Keratinocyte (primary cell): ENCODE measurements at regions not wholly inside any gene's neighbourhood (a gene's known extent, or its start where the extent isn't known, plus 50 kb on each side); places are given as distances from the start of the nearest gene placed in this dataset.

Source experiments
- DNase-seq: peaks from one replicate; pipeline ENCODE4 v3.0.0-alpha.2; 2011; ENCODE audit warnings: low read depth, missing footprints, low spot score
- FAIRE-seq: peaks from 2 replicates; lab custom pipeline; 2011; peaks lifted over from hg19 to GRCh38; lab: Jason Lieb, UNC
- H2AFZ ChIP-seq: 2 replicates; pipeline ENCODE4 v1.6.0; 2012; ENCODE audit warnings: low read length, control low read depth, inconsistent platforms; ENCODE audit not compliant: control insufficient read depth
- H3K27ac ChIP-seq: 2 replicates; pipeline ENCODE4 v1.5.1; 2011; ENCODE audit warnings: low read length; ENCODE audit not compliant: control insufficient read depth, insufficient read depth
- H3K27me3 ChIP-seq: 3 replicates; pipeline ENCODE4 v1.6.0; 2011; ENCODE audit warnings: low read length; ENCODE audit not compliant: control insufficient read depth, insufficient read depth; ENCODE audit errors: extremely low read depth
- H3K36me3 ChIP-seq, 2 experiments: 2 replicates in 1 of 2; 3 replicates in 1 of 2; pipeline ENCODE4 v1.5.1; 2011; ENCODE audit warnings: low read length in 2 of 2, mild to moderate bottlenecking in 1 of 2; ENCODE audit not compliant: control insufficient read depth in 2 of 2, insufficient read depth in 2 of 2; ENCODE audit errors: extremely low read depth in 1 of 2
- H3K4me1 ChIP-seq: 3 replicates; pipeline ENCODE4 v1.5.1; 2011; ENCODE audit warnings: low read length; ENCODE audit not compliant: control insufficient read depth, insufficient read depth; ENCODE audit errors: extremely low read depth
- H3K4me2 ChIP-seq: 3 replicates; pipeline ENCODE4 v1.6.0; 2011; ENCODE audit warnings: low read depth, low read length; ENCODE audit not compliant: control insufficient read depth, insufficient read depth; ENCODE audit errors: extremely low read depth
- H3K4me3 ChIP-seq, 3 experiments: fragments of 200-600 bp in 1 of 3; sonication (generic) in 1 of 3; 2 replicates in 2 of 3; 3 replicates in 1 of 3; pipeline ENCODE4 v1.5.1; 2011 to 2016; ENCODE audit warnings: low read length in 3 of 3, mild to moderate bottlenecking in 3 of 3, control low read depth in 2 of 3, inconsistent platforms in 1 of 3, low read depth in 1 of 3, mixed read lengths in 1 of 3, mixed run types in 1 of 3, moderate library complexity in 1 of 3; ENCODE audit not compliant: control insufficient read depth in 2 of 3, insufficient read depth in 2 of 3; ENCODE audit errors: extremely low read depth in 1 of 3
- H3K79me2 ChIP-seq: 2 replicates; pipeline ENCODE4 v1.6.0; 2012; ENCODE audit warnings: low read length; ENCODE audit not compliant: control insufficient read depth, insufficient read depth
- H3K9ac ChIP-seq: 3 replicates; pipeline ENCODE4 v1.6.0; 2011; ENCODE audit warnings: low read length; ENCODE audit not compliant: control insufficient read depth, insufficient read depth; ENCODE audit errors: extremely low read depth
- H3K9me1 ChIP-seq: 3 replicates; pipeline ENCODE4 v1.6.0; 2011; ENCODE audit warnings: low read length; ENCODE audit not compliant: control insufficient read depth, insufficient read depth; ENCODE audit errors: extremely low read depth
- H3K9me3 ChIP-seq: 2 replicates; pipeline ENCODE4 v1.5.1; 2012; ENCODE audit warnings: low read depth, low read length; ENCODE audit not compliant: control insufficient read depth
- H4K20me1 ChIP-seq: 3 replicates; pipeline ENCODE4 v1.6.0; 2011; ENCODE audit warnings: low read length; ENCODE audit not compliant: control insufficient read depth, insufficient read depth; ENCODE audit errors: extremely low read depth
- EZH2 ChIP-seq: IDR thresholded peaks from one replicate; pipeline ENCODE4 v1.6.1; 2012; ENCODE audit warnings: inconsistent platforms, mild to moderate bottlenecking, low read length, moderate library complexity
- dilution Hi-C: fragments of 300-500 bp; cut with MboI; formaldehyde crosslinking; loops from one replicate; pipeline ENCODE4 v1.7.0; 2020; ENCODE audit warnings: low sequenced_read_pairs; ENCODE audit not compliant: extremely low pct_ligation_motif_present
- TF ChIP-seq, protein P1 (sequence below), 3 experiments: IDR thresholded peaks in 1 of 3; conservative IDR thresholded peaks in 1 of 3; optimal IDR thresholded peaks in 1 of 3; 2 replicates in 2 of 3; 3 replicates in 1 of 3; pipeline versions ENCODE3 to v1.5.1; 2011; ENCODE audit warnings: low read length in 3 of 3, mild to moderate bottlenecking in 3 of 3, moderate library complexity in 2 of 3, control low read depth in 1 of 3, inconsistent platforms in 1 of 3; ENCODE audit not compliant: insufficient read depth in 2 of 3; ENCODE audit errors: extremely low read depth in 1 of 3

DNA sequence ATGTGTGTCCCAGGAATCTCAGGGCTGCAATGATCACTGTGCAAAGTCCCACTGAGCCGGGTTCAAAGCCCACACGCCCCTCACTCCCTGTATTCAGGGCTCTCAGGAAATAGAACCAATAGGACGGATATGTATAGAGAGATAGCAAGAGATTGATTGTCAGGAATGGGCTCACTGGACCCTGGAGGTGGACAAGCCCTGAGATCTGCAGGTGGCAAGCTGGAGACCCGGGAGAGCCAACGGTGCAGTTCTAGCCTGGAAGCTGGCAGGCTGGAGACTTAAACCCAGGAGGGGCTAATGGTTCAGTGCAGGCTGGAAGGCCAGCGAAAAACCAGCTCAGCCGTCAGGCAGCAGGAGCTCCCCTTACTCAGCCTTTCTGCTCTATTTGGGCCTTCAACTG lies 52.8 kb upstream of the ADRA2C start:
- peaks cover 7% of the 10 kb centered on the region for H3K27me3 ChIP-seq
- dilution Hi-C loops, result no loop called here
- TF ChIP-seq, protein P1, sequence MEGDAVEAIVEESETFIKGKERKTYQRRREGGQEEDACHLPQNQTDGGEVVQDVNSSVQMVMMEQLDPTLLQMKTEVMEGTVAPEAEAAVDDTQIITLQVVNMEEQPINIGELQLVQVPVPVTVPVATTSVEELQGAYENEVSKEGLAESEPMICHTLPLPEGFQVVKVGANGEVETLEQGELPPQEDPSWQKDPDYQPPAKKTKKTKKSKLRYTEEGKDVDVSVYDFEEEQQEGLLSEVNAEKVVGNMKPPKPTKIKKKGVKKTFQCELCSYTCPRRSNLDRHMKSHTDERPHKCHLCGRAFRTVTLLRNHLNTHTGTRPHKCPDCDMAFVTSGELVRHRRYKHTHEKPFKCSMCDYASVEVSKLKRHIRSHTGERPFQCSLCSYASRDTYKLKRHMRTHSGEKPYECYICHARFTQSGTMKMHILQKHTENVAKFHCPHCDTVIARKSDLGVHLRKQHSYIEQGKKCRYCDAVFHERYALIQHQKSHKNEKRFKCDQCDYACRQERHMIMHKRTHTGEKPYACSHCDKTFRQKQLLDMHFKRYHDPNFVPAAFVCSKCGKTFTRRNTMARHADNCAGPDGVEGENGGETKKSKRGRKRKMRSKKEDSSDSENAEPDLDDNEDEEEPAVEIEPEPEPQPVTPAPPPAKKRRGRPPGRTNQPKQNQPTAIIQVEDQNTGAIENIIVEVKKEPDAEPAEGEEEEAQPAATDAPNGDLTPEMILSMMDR (optimal IDR thresholded peaks at IDR 0.05 in 1 of 3, IDR thresholded peaks at IDR 0.05 in 1 of 3, conservative IDR thresholded peaks at IDR 0.05 in 1 of 3; ENCODE audit: extremely low read depth in 1 of 3, insufficient read depth in 2 of 3, low read length in 3 of 3), result no peak
- no peak for TF ChIP-seq EZH2
- H3K27ac ChIP-seq, result no peak overlapping the region
- H3K4me1 ChIP-seq, result no peaks in the 10 kb centered on the region
- no peaks in the 10 kb centered on the region for H3K36me3 ChIP-seq
- no peak for FAIRE-seq
- H3K9ac ChIP-seq, result no peak overlapping the region
- H3K9me3 ChIP-seq, result peaks cover 1% of the 10 kb centered on the region
- H3K4me2 ChIP-seq, result no peak overlapping the region
- H3K9me1 ChIP-seq, result no peaks in the 10 kb centered on the region
- DNase-seq, result no peak
- no peak overlapping the region for H3K4me3 ChIP-seq
- no peak overlapping the region for H2AFZ ChIP-seq
- no peaks in the 10 kb centered on the region for H4K20me1 ChIP-seq
- no peaks in the 10 kb centered on the region for H3K79me2 ChIP-seq

DNA sequence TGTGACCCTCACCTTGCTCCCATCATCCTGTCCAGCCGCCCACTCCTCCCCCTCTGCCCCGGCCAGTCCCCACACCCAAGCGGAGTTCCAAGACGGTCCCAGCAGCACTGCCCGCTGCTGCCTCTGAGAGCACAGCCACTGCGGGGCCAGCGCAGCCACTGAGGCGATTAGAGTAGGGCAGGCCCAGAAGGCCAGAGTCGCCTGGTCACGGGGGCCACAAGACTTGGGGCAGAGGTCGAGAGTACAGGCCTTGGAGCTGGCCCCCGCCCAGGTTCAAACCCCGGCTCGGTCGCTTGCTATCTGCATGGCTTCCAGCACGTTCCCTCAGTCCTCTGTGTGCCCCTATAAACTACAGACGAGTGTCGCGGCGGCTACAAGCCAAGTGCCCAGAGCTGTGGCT lies 53.2 kb upstream of the ADRA2C start:
- peaks cover 7% of the 10 kb centered on the region for H3K27me3 ChIP-seq
- dilution Hi-C loops, result no loop called here

More for the DNA sequence above, 53.2 kb upstream of the ADRA2C start:
- DNase-seq, result no peak
- Histone ChIP-seq H3K9me3 (peaks cover 1% of the 10 kb centered on the region), H3K27ac (no peak overlapping the region), H3K9me1 (no peaks in the 10 kb centered on the region), H4K20me1 (no peaks in the 10 kb centered on the region), H3K4me3 (no peak overlapping the region), H2AFZ (no peak overlapping the region), H3K4me2 (no peak overlapping the region), H3K36me3 (no peaks in the 10 kb centered on the region), H3K9ac (no peak overlapping the region), H3K79me2 (no peaks in the 10 kb centered on the region), H3K4me1 (no peaks in the 10 kb centered on the region)
- no peak for FAIRE-seq
- TF ChIP-seq, protein P1 (optimal IDR thresholded peaks at IDR 0.05 in 1 of 3, IDR thresholded peaks at IDR 0.05 in 1 of 3, conservative IDR thresholded peaks at IDR 0.05 in 1 of 3; ENCODE audit: extremely low read depth in 1 of 3, insufficient read depth in 2 of 3, low read length in 3 of 3), result no peak
- TF ChIP-seq EZH2, result no peak
